Panc1 (cell line): ENCODE measurements at regions not wholly inside any gene's neighbourhood (a gene's known extent, or its start where the extent isn't known, plus 50 kb on each side); places are given as distances from the start of the nearest gene placed in this dataset.

ENCODE experiments used
- ATAC-seq: fragments of 200-7000 bp; cut with Tn5 transposase; 2 replicates; pipeline ENCODE4 v1.9.1; 2020; ENCODE audit warnings: mild to moderate bottlenecking, moderate library complexity
- BruUV-seq: library from RNA; stranded (reverse); fragments of 400-500 nt; replicated peaks from 2 replicates; lab custom pipeline; 2021; lab: Mats Ljungman, UMichigan
- CTCF ChIA-PET: fragments of 300-600 bp; sonication (Branson Sonifier 250); formaldehyde crosslinking; loops from one replicate; lab custom pipeline; 2022; ENCODE audit warnings: antibody characterized with exemption; lab: Charles Lee
- POLR2A ChIA-PET: fragments of 300-600 bp; sonication (Branson Sonifier 250); formaldehyde crosslinking; loops from one replicate; lab custom pipeline; 2022; ENCODE audit warnings: antibody characterized with exemption; lab: Charles Lee
- DNase-seq: peaks from one replicate; pipeline ENCODE4 v3.0.0-alpha.2; 2010; ENCODE audit warnings: low read depth, low spot score
- H3K27ac ChIP-seq: 2 replicates; pipeline ENCODE4 v1.5.1; 2011; ENCODE audit warnings: mild to moderate bottlenecking, low read length, inconsistent platforms
- H3K27me3 ChIP-seq: fragments of 200-500 bp; sonication (Bioruptor generic); 2 replicates; pipeline ENCODE4 v1.6.0; 2014; ENCODE audit warnings: low read length, inconsistent platforms; ENCODE audit not compliant: control insufficient read depth, insufficient read depth
- H3K36me3 ChIP-seq: fragments of 200-500 bp; sonication (Bioruptor generic); 2 replicates; pipeline ENCODE4 v1.5.1; 2014; ENCODE audit warnings: inconsistent platforms, mild to moderate bottlenecking, low read length, moderate library complexity; ENCODE audit not compliant: control insufficient read depth, insufficient read depth
- H3K4me1 ChIP-seq: 2 replicates; pipeline ENCODE4 v1.5.1; 2011; ENCODE audit warnings: inconsistent platforms, mild to moderate bottlenecking, low read length, moderate library complexity; ENCODE audit not compliant: control insufficient read depth, insufficient read depth
- H3K4me3 ChIP-seq, 2 experiments: 2 replicates each; pipeline ENCODE4 v1.5.1; 2011 to 2012; ENCODE audit warnings: low read depth in 2 of 2, low read length in 2 of 2, mild to moderate bottlenecking in 2 of 2, inconsistent platforms in 1 of 2, moderate library complexity in 1 of 2
- H3K9me3 ChIP-seq: fragments of 200-500 bp; sonication (Bioruptor generic); 2 replicates; pipeline ENCODE4 v1.5.1; 2014; ENCODE audit warnings: low read depth, mild to moderate bottlenecking, inconsistent platforms, low read length, moderate library complexity; ENCODE audit not compliant: control insufficient read depth, insufficient read depth
- CTCF ChIP-seq: fragments of 450-650 bp; IDR thresholded peaks from 2 replicates; pipeline ENCODE4 v1.5.1; 2017; ENCODE audit warnings: mild to moderate bottlenecking
- POLR2AphosphoS5 ChIP-seq: IDR thresholded peaks from 2 replicates; pipeline ENCODE4 v1.6.1; 2012; ENCODE audit warnings: mild to moderate bottlenecking, low read depth, low read length, moderate library complexity
- SIN3A ChIP-seq: IDR thresholded peaks from 2 replicates; pipeline ENCODE4 v1.6.1; 2012; ENCODE audit warnings: low read depth, mild to moderate bottlenecking, low read length, moderate library complexity, borderline replicate concordance; ENCODE audit not compliant: insufficient read depth
- TCF7L2 ChIP-seq: IDR thresholded peaks from 2 replicates; pipeline ENCODE4 v1.6.1; 2011; ENCODE audit warnings: mild to moderate bottlenecking, low read depth, low read length, inconsistent platforms
- in situ Hi-C: cut with HindIII; loops from 2 replicates; pipeline ENCODE4 v1.10.0; 2016; ENCODE audit warnings: low sequenced_read_pairs, low pct_unique_long_range_greater_than_20kb
- intact Hi-C: fragments of 100-400 bp; cut with micrococcal nuclease; formaldehyde crosslinking; loops from one replicate; pipeline ENCODE4 v1.10.0; 2022; ENCODE audit not compliant: unreplicated experiment
- TF ChIP-seq, protein P1 (sequence below), 2 experiments: IDR thresholded peaks; 2 replicates each; pipeline ENCODE4 v1.6.1; 2011 to 2012; ENCODE audit warnings: low read depth in 2 of 2, control low read depth in 1 of 2, low read length in 1 of 2, mild to moderate bottlenecking in 1 of 2, moderate library complexity in 1 of 2; ENCODE audit not compliant: insufficient read depth in 1 of 2

- ChIA-PET POLR2A (no interaction called here), CTCF (no interaction called here)
- Histone ChIP-seq H3K9me3 (no peaks in the 10 kb centered on the region), H3K36me3 (no peaks in the 10 kb centered on the region), H3K27me3 (no peaks in the 10 kb centered on the region), H3K27ac (no peak overlapping the region), H3K4me3 (no peak overlapping the region), H3K4me1 (no peaks in the 10 kb centered on the region)
- TF ChIP-seq TCF7L2, result no peak
- TF ChIP-seq CTCF, result no peak
- no peak for TF ChIP-seq POLR2AphosphoS5
- TF ChIP-seq, protein P1, sequence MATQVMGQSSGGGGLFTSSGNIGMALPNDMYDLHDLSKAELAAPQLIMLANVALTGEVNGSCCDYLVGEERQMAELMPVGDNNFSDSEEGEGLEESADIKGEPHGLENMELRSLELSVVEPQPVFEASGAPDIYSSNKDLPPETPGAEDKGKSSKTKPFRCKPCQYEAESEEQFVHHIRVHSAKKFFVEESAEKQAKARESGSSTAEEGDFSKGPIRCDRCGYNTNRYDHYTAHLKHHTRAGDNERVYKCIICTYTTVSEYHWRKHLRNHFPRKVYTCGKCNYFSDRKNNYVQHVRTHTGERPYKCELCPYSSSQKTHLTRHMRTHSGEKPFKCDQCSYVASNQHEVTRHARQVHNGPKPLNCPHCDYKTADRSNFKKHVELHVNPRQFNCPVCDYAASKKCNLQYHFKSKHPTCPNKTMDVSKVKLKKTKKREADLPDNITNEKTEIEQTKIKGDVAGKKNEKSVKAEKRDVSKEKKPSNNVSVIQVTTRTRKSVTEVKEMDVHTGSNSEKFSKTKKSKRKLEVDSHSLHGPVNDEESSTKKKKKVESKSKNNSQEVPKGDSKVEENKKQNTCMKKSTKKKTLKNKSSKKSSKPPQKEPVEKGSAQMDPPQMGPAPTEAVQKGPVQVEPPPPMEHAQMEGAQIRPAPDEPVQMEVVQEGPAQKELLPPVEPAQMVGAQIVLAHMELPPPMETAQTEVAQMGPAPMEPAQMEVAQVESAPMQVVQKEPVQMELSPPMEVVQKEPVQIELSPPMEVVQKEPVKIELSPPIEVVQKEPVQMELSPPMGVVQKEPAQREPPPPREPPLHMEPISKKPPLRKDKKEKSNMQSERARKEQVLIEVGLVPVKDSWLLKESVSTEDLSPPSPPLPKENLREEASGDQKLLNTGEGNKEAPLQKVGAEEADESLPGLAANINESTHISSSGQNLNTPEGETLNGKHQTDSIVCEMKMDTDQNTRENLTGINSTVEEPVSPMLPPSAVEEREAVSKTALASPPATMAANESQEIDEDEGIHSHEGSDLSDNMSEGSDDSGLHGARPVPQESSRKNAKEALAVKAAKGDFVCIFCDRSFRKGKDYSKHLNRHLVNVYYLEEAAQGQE (IDR thresholded peaks at IDR 0.05; ENCODE audit: insufficient read depth in 1 of 2, low read depth in 2 of 2, low read length in 1 of 2), result no peak
- no peak for TF ChIP-seq SIN3A
- in situ Hi-C loops, result no loop called here
- intact Hi-C loops, result no loop called here
- ATAC-seq (no peak), DNase-seq (no peak)
- BruUV-seq, result no TSS peak
These were observed 1052.6 kb upstream of the DDX18 start for GRCh38 chr2:116761864-116762263.

DNA sequence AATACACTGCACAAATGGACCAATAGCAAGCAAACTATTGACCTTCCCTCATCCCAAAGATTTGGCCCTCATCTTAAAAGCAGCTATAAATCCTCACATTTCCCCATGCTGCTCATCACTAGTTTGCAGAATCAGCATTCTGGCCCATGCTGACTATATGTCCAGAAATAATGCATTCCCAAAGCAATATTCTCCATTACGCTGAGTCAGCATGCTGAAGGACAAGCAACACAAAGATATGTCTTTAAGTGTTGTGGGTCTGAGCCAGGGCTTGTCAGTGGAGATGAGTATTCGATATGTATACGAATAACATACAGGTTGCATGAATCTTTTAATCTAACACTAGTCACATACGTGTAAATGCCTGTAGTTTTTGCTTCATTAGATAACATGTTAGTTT lies 1045.0 kb upstream of the DDX18 start:
- Histone ChIP-seq H3K27me3 (no peaks in the 10 kb centered on the region), H3K4me1 (no peaks in the 10 kb centered on the region), H3K36me3 (no peaks in the 10 kb centered on the region), H3K9me3 (no peaks in the 10 kb centered on the region), H3K27ac (no peak overlapping the region), H3K4me3 (no peak overlapping the region)
- BruUV-seq, result no TSS peak
- in situ Hi-C loops (no loop called here), intact Hi-C loops (no loop called here)
- POLR2A ChIA-PET, result no interaction called here
- no peak for ATAC-seq
- no peak for TF ChIP-seq TCF7L2
- no peak for TF ChIP-seq SIN3A
- TF ChIP-seq CTCF, result no peak
- TF ChIP-seq, protein P1 (IDR thresholded peaks at IDR 0.05; ENCODE audit: insufficient read depth in 1 of 2, low read depth in 2 of 2, low read length in 1 of 2), result no peak
- no peak for TF ChIP-seq POLR2AphosphoS5
- CTCF ChIA-PET, result no interaction called here
- no peak for DNase-seq
